Limb (tissue), 2 donors: ENCODE measurements at regions not wholly inside any gene's neighbourhood (a gene's known extent, or its start where the extent isn't known, plus 50 kb on each side); places are given as distances from the start of the nearest gene placed in this dataset.

Source experiments
- DNase-seq, 2 donors: peaks; one replicate each; pipeline ENCODE4 v3.0.0-alpha.2; 2016; ENCODE audit errors: extremely low spot score in 2 of 2

DNA sequence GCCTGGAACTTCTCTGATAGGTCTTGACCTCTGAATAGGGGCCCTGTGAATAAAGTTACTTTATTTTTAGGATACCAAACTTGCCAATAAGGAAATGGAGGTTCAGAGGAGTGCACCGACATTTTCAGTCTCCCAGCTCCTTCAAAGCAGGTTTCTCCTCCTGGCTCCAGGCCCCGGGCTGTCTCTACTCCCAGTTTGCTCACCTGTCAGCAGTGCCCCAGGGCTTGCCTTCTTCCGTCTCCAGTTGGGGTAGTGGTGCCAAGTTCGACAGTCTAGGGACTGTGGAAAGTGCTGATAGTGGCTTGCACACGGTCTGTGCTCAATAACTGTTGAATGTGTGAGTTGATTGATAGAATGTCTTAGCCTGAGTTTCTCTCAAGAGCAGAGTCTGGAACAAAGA, 149.2 kb downstream of the ACTL8 start:
- DNase-seq, result no peak

DNA sequence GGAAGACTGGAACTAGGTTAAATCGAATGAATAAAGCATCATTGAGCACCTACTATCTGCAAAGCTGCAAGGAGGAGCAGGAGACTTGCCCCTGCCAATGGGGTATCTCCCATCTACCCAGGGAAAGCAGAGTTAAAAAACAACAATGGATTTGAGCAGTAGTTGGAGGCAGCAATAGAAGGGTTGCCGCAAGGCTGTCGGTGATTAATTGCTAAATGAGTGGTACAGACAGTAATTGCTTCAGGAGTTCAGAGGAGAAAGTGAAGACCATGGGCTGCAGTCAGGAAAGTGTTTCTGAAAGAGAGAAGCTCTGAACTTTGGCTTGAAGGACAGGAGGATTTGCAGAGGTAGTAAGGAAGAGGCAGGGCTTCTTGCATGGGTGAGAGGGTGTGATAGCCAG, 152.9 kb downstream of the ACTL8 start:
- no peak for DNase-seq

DNA sequence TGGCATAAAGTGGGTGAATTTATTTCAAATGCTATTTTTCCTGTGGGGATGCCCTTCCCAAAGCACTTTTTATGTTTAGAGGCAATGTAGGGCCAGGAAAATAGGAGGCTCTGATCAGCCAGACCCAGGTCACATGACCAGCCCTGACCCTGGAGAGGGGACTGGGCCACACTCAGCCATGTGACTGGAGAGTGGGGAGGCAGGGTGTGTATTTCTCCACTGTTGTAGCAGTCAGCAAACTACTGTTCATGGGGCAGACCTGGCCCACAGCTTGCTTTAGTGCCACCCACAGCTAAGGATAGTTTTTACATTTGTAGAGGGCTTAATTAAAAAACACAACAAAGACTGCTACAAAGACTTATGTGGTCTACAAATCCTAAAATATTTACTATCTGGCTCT, 153.8 kb downstream of the ACTL8 start:
- DNase-seq, result no peak

DNA sequence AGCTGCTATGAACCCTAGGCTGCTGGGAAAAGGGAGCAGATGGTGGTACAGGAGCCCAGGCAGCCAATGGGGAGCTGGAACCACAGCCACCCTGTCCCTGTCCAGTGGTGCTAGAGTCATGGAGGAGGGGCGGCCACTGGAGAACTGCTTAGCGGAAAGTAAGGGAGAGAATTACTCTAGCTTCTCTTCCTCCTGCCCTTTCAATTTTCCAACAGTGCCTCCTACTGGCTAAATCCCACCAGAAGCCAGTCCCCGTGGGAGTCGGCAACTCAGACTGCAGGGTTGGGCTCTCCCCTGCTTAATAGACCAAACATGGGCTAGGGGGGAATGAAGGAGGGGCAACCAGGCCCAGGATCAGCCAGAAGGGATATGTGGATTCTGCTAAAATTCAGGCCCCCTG, 154.5 kb downstream of the ACTL8 start:
- no peak for DNase-seq

DNA sequence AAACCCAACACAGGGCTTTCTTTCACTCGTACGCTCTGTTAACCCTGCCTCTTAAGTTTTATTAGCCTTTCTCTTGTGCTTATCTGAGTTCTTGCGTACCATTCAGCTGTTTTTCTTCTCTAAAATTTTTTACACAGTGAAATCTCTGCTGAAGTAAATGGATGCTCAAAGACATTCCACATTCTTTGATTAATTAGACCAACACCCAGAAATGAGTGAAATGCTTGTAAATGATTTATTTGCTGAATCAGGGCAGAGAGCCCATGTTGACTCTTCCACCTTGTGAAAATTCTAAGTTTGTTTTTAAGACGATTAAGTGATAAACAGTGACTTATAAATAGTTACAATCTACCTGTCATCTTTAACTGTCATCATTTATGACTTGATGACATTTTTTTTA, 156.7 kb downstream of the ACTL8 start:
- no peak for DNase-seq

DNA sequence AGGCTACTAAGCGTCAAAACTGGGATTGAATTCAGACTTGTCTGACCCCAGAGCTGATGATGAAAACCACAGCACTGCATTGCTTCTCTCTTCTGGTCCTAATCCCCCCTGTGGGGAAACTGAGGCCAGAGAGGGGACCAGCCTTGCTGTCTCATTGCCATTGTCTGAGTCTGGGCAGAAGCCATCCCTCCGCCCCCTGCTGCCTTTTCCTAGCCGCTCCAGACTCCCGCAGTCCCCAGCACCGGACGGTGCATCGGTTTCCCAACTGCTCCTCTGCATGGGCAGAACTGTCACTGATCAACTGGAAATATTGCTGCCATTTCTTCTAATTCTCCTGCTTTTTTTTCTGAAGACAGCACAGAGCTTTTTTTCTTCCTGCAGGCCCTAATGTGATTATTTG, 157.4 kb downstream of the ACTL8 start:
- no peak for DNase-seq

DNA sequence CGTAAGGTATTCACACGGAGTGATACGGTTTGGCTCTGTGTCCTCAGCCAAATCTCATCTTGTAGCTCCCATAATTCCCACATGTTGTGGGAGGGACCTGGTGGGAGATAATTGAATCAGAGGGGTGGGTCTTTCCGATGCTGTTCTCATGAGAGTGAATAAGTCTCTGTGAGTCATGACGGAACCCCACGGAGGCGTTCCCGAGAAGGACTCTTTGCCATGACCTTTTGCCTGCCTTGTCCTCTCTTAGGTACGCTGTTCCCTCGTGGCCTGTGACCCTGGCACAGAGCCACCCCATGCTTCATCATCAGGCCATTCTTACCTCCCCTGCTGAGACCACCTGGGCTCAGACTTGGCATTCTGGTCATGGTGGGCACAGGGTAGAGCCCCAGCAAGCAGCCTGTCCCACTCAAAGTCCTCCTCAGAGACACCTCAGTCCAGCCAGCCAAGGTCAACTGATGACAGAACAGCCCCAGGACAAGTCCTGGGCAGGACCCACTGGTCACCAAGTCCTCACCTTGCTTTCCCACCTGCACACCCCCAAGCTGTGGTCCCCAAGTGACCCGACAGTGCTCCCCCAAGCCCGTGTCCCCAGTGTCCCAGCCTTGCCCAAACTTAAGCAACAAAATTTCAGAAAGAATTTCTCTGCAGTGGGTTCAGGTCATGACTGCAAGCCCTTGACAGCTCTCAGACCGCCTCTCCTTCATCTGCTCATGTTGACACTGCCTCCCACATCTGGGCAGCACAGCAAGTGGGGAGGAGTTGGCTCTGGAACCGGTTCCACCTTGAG, 158.4 kb downstream of the ACTL8 start:
- no peak for DNase-seq

DNA sequence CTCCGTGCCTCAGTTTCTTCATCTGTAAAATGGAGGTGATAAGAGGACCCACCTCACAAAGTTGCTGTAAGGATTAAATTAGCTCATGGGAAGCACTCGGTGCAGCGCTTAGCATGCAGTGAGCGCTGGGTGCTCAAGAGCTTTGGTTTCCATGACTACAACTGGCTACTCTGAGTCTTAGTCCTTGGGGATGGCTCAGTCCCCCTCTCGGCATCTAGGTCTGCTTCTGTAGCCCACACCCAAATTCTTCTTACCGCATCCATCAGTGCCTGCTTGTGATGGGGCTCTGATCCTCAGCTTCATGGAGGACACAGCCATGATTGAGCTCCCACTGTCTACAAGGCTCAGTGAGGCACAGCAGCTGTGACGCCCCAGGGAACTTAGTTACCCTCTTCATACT, 159.0 kb downstream of the ACTL8 start:
- no peak for DNase-seq

DNA sequence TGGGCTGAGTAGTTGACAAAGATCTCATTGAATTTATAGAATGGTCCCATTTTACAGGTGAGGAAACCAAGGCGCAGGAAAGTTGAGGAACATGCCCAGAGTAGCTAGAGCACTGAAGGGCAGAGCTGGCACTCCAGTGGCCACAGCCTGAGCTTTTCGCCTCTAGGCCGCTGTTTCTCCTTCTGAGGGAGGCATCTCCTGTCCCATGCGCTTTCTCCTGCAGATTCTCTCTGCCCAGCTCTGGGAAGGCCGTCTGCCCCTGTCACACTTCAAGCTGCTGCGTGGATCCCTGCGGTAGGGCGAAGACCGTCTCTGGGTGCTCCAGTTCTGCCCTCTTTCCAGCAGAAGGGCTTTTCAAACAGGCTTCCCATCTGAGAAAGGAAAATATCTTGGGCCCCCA, 159.9 kb downstream of the ACTL8 start:
- no peak for DNase-seq

DNA sequence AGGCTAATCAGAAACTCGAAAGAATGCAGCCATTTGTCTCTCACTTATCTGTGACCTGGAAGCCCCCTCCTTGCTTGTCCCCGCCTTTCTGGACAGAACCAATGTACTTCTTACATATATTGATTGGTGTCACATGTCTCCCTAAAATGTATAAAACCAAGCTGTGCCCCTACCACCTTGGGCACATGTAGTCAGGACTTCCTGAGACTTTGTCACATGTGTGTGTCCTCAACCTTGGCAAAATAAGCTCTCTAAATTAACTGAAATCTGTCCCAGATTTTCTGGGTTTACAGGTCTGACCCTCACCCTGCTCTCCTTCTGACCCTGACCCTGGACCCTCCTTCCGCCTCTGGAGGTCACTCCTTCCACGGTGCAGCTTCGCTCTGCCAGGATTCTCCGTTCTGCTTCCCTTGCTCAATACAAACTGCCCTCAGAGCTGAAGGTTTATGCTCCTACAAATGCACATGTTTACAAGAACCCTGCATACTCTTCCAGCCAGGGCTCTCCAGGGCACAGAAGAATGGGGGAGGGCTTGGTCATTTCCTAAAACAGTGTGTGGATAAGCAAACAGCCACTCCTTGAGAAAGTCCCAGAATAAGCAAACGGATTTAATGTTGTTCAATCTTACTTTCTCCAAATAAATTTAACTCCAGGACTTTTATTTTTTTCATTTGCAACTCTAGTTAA, 160.5 kb downstream of the ACTL8 start:
- peak in 1 of 2 donors; percentile 7 for DNase-seq

DNA sequence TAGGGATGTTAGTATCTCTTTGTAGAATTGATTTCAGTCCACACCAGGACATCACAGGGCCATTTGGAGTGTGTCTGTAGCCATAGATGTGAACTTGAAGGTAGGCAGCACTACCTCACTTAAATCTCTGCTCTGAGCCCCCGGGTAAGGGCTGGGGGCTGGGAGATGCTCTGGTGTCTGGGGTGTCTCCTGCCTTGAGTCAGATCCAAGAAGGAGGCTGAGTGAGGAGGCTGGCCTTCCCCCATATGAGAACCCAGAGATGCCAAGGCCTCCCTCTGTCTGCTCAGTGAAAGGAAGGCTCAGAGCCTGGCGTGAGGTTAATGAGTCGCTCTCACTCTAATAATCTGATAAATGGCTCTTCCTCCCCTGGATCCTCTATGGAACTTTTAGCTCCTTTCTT, 161.6 kb downstream of the ACTL8 start:
- DNase-seq, result peak in 1 of 2 donors; percentile 3

DNA sequence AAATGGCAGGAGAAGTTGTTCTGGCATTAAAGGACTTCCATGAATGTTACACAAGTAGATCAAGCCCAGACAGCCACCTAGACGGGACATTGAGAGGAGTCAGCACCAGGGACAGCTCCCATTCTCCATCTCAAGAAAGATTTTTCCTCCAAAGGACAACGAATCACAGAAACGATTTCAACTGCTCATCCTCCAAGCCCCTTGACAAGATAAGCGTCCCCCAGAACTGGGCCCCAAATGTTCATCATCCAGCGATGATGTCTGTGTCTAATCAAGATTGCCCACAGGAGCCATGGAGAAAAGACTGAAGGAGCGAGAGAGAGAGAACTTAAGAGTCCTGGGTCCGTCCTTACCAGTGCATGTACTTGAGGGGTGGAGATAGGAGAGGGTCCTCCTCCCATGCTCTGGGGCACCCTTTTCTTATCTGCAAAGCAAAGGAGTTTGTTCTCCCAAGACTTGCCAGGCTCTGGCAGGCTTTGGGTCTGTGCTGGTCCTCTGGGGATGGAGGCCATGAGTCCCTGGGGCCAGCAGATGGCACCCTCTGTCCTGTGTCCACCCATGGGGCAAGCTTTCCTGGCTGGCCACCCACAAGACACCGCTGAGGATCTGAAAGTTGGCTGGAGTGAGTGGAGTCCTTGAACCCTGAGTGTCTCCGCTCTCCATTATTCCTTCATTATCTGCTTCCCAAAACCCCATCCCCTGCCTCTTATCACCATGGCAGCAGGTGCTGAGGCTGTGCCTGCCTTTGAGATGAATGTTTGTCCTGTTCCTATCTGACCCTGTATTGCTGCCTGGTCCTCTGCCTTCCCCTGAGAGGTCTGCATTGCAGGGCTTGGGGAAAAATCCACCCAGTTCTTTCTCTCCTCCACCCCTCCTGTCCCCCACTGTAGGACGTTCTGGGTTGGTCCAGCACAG, 164.6 kb downstream of the ACTL8 start:
- peak; percentile 34 to 63 for DNase-seq

DNA sequence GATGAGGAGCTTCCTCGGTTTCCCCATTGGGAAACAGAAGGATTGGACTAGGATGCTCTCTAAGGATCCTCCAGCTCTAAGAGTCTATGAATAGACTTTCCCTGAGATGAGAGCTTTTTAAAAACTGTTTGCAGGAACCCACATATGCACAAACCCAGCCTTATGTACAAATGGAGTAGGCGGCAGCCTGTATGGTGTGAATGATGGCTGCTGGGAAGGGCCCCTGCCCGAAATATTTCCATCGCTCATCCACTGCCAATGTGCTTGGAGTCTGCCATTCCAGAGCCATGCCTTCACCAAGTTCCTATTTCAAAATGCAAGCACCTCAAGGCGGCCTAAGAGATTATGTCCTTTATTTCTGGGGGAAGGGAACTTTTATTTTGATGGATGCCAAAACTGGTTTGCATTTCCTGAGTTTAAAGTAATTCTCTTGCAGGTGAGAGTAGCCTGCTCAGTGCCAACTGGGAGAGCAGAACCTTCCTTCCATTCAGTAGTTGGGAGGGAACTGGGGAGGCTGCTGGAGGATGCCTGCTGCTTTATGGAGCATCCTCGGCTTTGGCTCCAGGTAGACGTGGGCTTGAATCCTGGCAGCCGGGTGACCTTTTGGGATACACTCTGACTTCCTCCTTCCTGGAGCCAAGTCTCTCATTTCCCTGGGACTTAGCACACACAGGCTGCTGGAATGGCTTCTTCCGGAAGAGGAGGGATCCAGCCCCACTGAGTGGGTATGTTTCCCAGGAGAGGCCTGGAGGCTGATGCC, 165.9 kb downstream of the ACTL8 start:
- DNase-seq, result peak in 1 of 2 donors; percentile 3

DNA sequence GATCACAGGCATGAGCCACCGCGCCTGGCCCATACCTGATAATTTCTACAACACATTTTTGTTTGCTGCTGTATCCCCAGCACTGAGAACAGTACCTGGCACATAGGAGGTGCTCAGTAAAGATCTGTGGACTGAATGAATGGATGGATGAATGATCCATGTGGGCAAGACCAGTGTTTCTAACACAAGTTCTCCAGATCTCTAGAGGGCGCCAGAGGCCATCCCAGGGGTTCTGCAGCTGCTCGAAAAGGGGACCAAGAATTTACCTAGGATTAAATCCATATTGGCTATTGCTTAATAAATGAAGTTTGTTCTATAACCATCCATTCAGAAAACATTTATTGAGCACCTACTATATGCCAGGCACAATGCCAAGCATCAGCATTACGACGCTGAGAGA, 167.7 kb downstream of the ACTL8 start:
- peak; percentile 5 to 42 for DNase-seq

DNA sequence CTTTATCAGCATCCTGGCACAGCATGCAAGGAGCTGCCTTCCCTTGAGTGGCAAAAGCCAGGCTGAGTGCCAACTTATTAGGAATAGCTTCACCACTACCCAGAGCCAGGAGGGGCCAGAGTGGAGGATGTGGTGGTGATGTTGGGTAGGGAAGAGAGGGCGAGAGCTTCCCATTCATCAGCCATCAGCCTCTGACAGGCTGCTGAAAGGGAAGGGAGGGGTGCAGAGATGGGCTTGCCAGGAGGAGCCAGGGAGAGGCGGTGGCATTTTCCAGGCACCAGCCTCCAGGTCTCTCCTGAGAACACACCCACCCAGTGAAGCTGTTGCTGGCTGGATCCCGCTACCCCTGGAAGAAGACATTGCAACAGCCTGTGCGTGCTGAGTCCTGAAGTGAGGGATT, 168.5 kb downstream of the ACTL8 start:
- DNase-seq, result no peak

DNA sequence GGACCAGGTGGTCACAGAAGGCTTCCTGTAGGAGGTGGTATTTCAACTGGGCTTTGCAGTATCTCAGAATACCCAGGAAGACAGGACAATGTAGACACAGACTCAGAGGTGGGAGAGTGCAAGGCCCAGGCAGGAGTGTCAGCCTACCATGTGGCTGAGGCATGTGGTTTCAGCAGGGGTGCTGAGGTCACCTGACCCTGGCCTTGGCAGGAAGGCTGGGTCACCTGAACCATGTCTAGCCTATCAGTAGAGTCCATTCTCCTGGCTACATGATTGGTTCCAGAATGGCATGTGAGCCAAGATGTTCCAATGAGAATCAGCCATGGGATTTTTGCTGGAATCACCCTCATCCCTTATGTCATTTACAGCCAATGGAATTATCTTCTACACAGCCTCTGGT, 169.4 kb downstream of the ACTL8 start:
- no peak for DNase-seq

DNA sequence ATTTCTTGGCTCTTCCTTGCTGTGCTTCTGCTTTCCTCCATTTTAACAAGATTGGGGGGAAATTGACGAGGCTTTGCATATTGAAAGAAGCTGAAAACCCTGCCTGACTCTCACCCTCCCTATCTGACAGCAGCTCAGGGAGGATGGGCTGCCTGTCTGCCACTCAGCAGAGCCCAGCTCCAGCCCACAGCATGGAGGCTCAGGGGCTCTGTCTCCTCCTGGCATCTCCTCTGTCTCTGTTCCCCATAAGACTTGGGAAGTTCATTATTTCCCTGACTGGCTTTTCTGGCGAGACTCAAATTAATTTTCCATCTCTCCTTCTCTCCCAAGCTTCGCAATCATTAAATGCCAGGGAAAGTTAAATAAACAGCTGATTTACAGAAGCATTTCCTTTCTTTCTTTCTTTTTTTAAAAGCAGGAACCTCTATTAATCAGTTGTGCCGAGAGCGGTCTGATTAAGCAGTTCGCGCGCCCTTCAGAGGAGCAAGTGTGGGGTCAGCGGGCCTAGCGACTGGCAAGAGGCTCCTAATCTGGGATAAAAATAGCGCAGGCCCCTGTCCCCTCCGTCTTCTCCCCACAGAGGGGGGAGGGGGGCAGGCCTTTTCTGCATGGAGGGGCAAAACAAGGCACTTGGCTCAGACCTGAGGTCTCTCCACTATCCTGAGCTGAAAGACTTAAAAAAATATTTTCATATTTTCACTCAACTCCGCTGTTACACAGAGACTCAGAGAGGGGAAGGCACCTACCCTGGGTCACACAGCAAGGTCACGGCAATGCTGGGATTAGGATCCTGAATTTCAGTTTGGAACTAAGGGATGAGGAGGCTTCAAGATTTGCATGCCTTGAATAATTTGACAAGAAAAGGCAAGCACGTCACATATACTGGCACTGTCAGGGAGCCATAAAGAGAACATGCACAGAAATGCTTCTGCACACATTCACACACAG, 170.4 kb downstream of the ACTL8 start:
- no peak for DNase-seq

DNA sequence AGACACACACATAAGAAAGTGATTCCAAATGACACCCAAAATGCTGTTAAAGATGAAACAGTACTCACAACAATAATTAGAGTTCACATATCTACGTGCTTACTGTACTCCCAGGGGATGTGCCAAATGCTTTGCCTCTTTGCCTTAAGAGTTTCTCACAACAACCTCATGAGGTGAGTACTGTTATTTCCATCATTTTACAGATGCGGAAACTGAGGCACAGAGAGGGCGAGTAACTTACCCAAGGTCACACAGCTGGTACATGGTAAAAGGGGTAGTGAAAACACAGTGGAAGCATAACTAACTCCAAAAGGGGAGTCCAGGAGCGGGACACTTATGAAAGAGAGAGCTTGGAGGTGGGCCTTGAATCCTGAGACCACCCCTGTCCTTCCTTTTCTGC, 171.8 kb downstream of the ACTL8 start:
- no peak for DNase-seq

DNA sequence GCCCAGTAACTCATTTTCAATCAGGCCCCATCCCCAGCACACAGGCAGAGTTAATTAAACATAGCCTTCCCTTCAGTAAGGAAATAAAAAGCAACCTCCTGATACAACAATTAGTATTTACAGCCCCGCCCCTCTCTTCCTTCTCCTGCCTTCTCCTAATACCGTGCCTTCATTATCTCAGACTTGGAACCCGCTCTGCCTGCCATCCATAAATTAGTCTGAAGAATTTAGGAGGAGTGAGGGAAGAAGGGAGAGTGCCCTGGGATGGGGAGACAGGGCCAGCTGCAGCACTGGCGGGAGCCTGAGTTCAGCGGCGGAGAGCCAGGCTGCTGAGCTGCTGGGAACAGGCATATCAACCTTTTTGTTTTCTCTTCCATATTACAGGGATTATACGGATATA, 172.8 kb downstream of the ACTL8 start:
- no peak for DNase-seq

DNA sequence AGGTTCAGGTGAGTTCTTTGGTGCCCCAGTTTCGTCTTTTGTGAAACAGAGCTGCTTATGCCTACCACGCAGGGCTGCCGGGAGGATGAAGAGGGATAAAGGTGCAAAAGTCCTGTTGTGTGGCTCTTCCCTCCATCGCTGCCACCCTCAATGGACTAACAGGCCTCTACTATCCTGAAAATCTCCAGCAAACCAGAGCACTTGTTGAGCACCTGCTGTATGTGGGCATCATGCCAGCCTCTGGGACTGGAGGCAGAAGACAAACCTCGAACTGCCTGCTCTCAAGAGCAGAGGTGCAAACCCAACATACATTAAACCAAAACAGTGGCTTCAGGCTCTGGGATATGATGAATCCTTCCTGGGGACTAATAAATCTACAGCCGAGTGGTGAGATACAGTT, 174.1 kb downstream of the ACTL8 start:
- DNase-seq, result no peak
